Natural killer cell (primary cell): ENCODE measurements at regions not wholly inside any gene's neighbourhood (a gene's known extent, or its start where the extent isn't known, plus 50 kb on each side); places are given as distances from the start of the nearest gene placed in this dataset.

ENCODE experiments used
- ATAC-seq, 3 donors: fragments of 150-1000 bp in 2 of 3; fragments of 200-7000 bp in 1 of 3; cut with Tn5 transposase; 1 replicate in 1 of 3; 2 replicates in 2 of 3; pipeline ENCODE4 v1.10.0; 2021; ENCODE audit warnings: mild to moderate bottlenecking in 2 of 3, moderate library complexity in 2 of 3
- DNase-seq, 2 donors: peaks; one replicate each; pipeline versions ENCODE4 v3.0.0 to v3.0.0-alpha.2; 2013 to 2021; ENCODE audit warnings: mixed read lengths in 1 of 2
- H3K27ac ChIP-seq: one replicate; pipeline ENCODE4 v1.5.1; 2013; ENCODE audit warnings: mild to moderate bottlenecking, low read length
- H3K27me3 ChIP-seq: one replicate; pipeline ENCODE4 v1.6.1; 2013; ENCODE audit warnings: low read length; ENCODE audit not compliant: control insufficient read depth, insufficient read depth
- H3K36me3 ChIP-seq: one replicate; pipeline ENCODE4 v1.6.1; 2013; ENCODE audit warnings: low read length; ENCODE audit not compliant: control insufficient read depth, insufficient read depth
- H3K4me1 ChIP-seq: one replicate; pipeline ENCODE4 v1.6.1; 2013; ENCODE audit warnings: low read length; ENCODE audit not compliant: control insufficient read depth, insufficient read depth
- H3K4me3 ChIP-seq: one replicate; pipeline ENCODE4 v1.5.1; 2013; ENCODE audit warnings: low read length
- H3K9me3 ChIP-seq: one replicate; pipeline ENCODE4 v1.6.1; 2013; ENCODE audit warnings: low read length; ENCODE audit not compliant: control insufficient read depth, insufficient read depth
- H3K27ac Mint-ChIP-seq, 2 donors: one replicate each; pipeline ENCODE4 v1.8.0; 2022; ENCODE audit warnings: mild to moderate bottlenecking in 2 of 2, mixed read lengths in 2 of 2, moderate library complexity in 1 of 2
- H3K27me3 Mint-ChIP-seq, 2 donors: one replicate each; pipeline ENCODE4 v1.8.0; 2022; ENCODE audit warnings: low read depth in 2 of 2, mixed read lengths in 2 of 2
- H3K36me3 Mint-ChIP-seq: one replicate; pipeline ENCODE4 v1.8.0; 2022; ENCODE audit warnings: mixed read lengths
- H3K4me1 Mint-ChIP-seq, 2 donors: one replicate each; pipeline ENCODE4 v1.8.0; 2022; ENCODE audit warnings: mixed read lengths in 2 of 2
- H3K4me3 Mint-ChIP-seq: one replicate; pipeline ENCODE4 v1.8.0; 2022; ENCODE audit warnings: mild to moderate bottlenecking, moderate library complexity, mixed read lengths
- H3K9me3 Mint-ChIP-seq, 2 donors: one replicate each; pipeline ENCODE4 v1.8.0; 2022; ENCODE audit warnings: mixed read lengths in 2 of 2
- CTCF ChIP-seq: fragments of 200-600 bp; IDR thresholded peaks from one replicate; pipeline ENCODE4 v1.8.0; 2022; ENCODE audit warnings: antibody characterized with exemption
- WGBS: methylation state at CpG from one replicate; pipeline ENCODE4 v1.1.7; 2013; ENCODE audit warnings: missing lambda C conversion rate; ENCODE audit not compliant: insufficient coverage; 5-methylcytosine and 5-hydroxymethylcytosine counted together
- intact Hi-C: fragments of 100-400 bp; cut with micrococcal nuclease; formaldehyde crosslinking; loops from one replicate; pipeline ENCODE4 v1.14.2; 2022

- 91% methylated on average over 5 of the region's 5 CpGs for WGBS
- Histone ChIP-seq H3K4me3 (no peak overlapping the region), H3K27ac (no peak overlapping the region), H3K9me3 (no peaks in the 10 kb centered on the region), H3K27me3 (no peaks in the 10 kb centered on the region), H3K36me3 (no peaks in the 10 kb centered on the region), H3K4me1 (peaks cover 24% of the 10 kb centered on the region)
- DNase-seq (no peak), ATAC-seq (no peak)
- no peaks in the 10 kb centered on the region for H3K36me3 Mint-ChIP-seq
- H3K4me1 Mint-ChIP-seq = peaks cover 30 to 31% of the 10 kb centered on the region in 2 donors
- H3K4me3 Mint-ChIP-seq = no peak overlapping the region
- peaks cover 2 to 38% of the 10 kb centered on the region in 2 donors for H3K27me3 Mint-ChIP-seq
- intact Hi-C loops = no loop called here
- no peak for TF ChIP-seq CTCF
- H3K27ac Mint-ChIP-seq = no peak overlapping the region
- no peaks in the 10 kb centered on the region for H3K9me3 Mint-ChIP-seq
Measured at GRCh38 chr6:156420172-156420993, 356.8 kb upstream of the ARID1B start.

- no peak overlapping the region for H3K4me3 Mint-ChIP-seq
- intact Hi-C loops = no loop called here
- H3K27me3 ChIP-seq = no peaks in the 10 kb centered on the region
- H3K9me3 ChIP-seq = no peaks in the 10 kb centered on the region
- no peak for DNase-seq
- no peaks in the 10 kb centered on the region for H3K36me3 Mint-ChIP-seq
- H3K4me3 ChIP-seq = no peak overlapping the region
- H3K4me1 Mint-ChIP-seq = peaks cover 28% of the 10 kb centered on the region in 2 donors
- ATAC-seq = no peak
- no peaks in the 10 kb centered on the region for H3K36me3 ChIP-seq
- H3K27me3 Mint-ChIP-seq = peaks cover 4 to 38% of the 10 kb centered on the region in 2 donors
- H3K27ac ChIP-seq = no peak overlapping the region
- no CpG with 5 or more reads among the region's 2 CpGs for WGBS
- no peak for TF ChIP-seq CTCF
- H3K4me1 ChIP-seq = peaks cover 23% of the 10 kb centered on the region
- H3K9me3 Mint-ChIP-seq = no peaks in the 10 kb centered on the region
- no peak overlapping the region for H3K27ac Mint-ChIP-seq
Measured at GRCh38 chr6:156419594-156419993, 357.6 kb upstream of the ARID1B start.

- ATAC-seq = no peak
- H3K27me3 Mint-ChIP-seq = peaks cover 4 to 39% of the 10 kb centered on the region in 2 donors
- DNase-seq = no peak
- TF ChIP-seq CTCF = no peak
- no peaks in the 10 kb centered on the region for H3K9me3 Mint-ChIP-seq
- H3K27me3 ChIP-seq = peaks cover 2% of the 10 kb centered on the region
- no CpG with 5 or more reads among the region's 1 CpG for WGBS
- no peaks in the 10 kb centered on the region for H3K36me3 ChIP-seq
- intact Hi-C loops = no loop called here
- no peak overlapping the region for H3K4me3 Mint-ChIP-seq
- H3K4me1 ChIP-seq = peaks cover 10% of the 10 kb centered on the region
- H3K9me3 ChIP-seq = no peaks in the 10 kb centered on the region
- H3K27ac Mint-ChIP-seq = no peak overlapping the region
- H3K4me3 ChIP-seq = no peak overlapping the region
- H3K4me1 Mint-ChIP-seq = peaks cover 14 to 15% of the 10 kb centered on the region in 2 donors
- H3K27ac ChIP-seq = no peak overlapping the region
- no peaks in the 10 kb centered on the region for H3K36me3 Mint-ChIP-seq
Measured at GRCh38 chr6:156418253-156418652, 358.9 kb upstream of the ARID1B start.

- intact Hi-C loops = no loop called here
- 93% methylated on average over 1 of the region's 1 CpG for WGBS
- Mint-ChIP-seq H3K36me3 (no peaks in the 10 kb centered on the region), H3K4me1 (no peaks in the 10 kb centered on the region), H3K4me3 (no peak overlapping the region), H3K27ac (no peak overlapping the region), H3K9me3 (no peaks in the 10 kb centered on the region), H3K27me3 (peaks cover 5 to 43% of the 10 kb centered on the region in 2 donors)
- TF ChIP-seq CTCF = no peak
- Histone ChIP-seq H3K27ac (no peak overlapping the region), H3K9me3 (no peaks in the 10 kb centered on the region), H3K4me3 (no peak overlapping the region), H3K4me1 (no peaks in the 10 kb centered on the region), H3K27me3 (peaks cover 3% of the 10 kb centered on the region), H3K36me3 (no peaks in the 10 kb centered on the region)
- ATAC-seq (no peak), DNase-seq (no peak)
Measured at GRCh38 chr6:156416391-156416790, 360.8 kb upstream of the ARID1B start.
